Ovary (tissue), 3 donors: ENCODE measurements at regions not wholly inside any gene's neighbourhood (a gene's known extent, or its start where the extent isn't known, plus 50 kb on each side); places are given as distances from the start of the nearest gene placed in this dataset.

Experiments used
- EP300 ChIP-seq: sonication (generic); formaldehyde crosslinking; IDR thresholded peaks from one replicate; pipeline ENCODE4 v1.6.1; 2017; ENCODE audit warnings: antibody characterized with exemption
- POLR2A ChIP-seq: fragments of 450-650 bp; IDR thresholded peaks from one replicate; pipeline ENCODE4 v1.6.1; 2017; ENCODE audit warnings: antibody characterized with exemption, mild to moderate bottlenecking, moderate library complexity
- TF ChIP-seq, protein P1 (sequence below), 3 donors: fragments of 450-650 bp in 2 of 3; fragments of 200-600 bp in 1 of 3; IDR thresholded peaks; one replicate each; pipeline versions ENCODE4 v1.5.1 to v1.8.0; 2016 to 2022; ENCODE audit warnings: antibody characterized with exemption in 3 of 3, mild to moderate bottlenecking in 1 of 3
- donor health status: DM: no; HTN: no; CAD: no.

DNA sequence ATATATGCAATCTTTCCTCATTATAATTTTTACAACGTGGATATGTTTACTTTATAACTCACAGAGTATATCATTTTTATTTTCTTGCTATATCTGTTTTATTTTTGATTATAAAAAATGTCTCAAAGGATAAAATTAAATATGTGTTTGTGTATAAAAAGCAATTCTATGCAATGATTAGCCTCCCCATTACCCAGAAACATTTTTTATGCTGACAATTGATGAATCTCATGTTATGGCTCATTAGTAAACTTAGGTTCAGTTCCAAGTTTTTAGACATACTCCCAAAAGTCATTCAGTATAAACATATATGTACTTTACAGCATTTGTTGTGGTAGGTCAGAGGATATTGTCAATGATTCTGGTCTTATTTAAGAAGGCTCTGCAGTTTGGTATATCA lies 540.1 kb upstream of the SPRY2 start:
- TF ChIP-seq, protein P1, sequence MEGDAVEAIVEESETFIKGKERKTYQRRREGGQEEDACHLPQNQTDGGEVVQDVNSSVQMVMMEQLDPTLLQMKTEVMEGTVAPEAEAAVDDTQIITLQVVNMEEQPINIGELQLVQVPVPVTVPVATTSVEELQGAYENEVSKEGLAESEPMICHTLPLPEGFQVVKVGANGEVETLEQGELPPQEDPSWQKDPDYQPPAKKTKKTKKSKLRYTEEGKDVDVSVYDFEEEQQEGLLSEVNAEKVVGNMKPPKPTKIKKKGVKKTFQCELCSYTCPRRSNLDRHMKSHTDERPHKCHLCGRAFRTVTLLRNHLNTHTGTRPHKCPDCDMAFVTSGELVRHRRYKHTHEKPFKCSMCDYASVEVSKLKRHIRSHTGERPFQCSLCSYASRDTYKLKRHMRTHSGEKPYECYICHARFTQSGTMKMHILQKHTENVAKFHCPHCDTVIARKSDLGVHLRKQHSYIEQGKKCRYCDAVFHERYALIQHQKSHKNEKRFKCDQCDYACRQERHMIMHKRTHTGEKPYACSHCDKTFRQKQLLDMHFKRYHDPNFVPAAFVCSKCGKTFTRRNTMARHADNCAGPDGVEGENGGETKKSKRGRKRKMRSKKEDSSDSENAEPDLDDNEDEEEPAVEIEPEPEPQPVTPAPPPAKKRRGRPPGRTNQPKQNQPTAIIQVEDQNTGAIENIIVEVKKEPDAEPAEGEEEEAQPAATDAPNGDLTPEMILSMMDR (IDR thresholded peaks at IDR 0.05): no peak
- TF ChIP-seq POLR2A (no peak), EP300 (no peak)
